Breast epithelium (tissue), 4 donors: ENCODE measurements at regions not wholly inside any gene's neighbourhood (a gene's known extent, or its start where the extent isn't known, plus 50 kb on each side); places are given as distances from the start of the nearest gene placed in this dataset.

Experiments used
- DNase-seq, 2 donors: peaks; one replicate each; pipeline ENCODE4 v3.0.0-alpha.2; 2019; ENCODE audit warnings: low spot score in 2 of 2
- H3K27ac ChIP-seq, 2 donors: fragments of 200-600 bp; sonication (generic) in 1 of 2; one replicate each; pipeline ENCODE4 v1.5.1; 2016 to 2019; ENCODE audit warnings: mild to moderate bottlenecking in 1 of 2
- H3K27me3 ChIP-seq, 2 donors: fragments of 200-600 bp; sonication (generic) in 1 of 2; one replicate each; pipeline versions ENCODE4 v1.5.1 to v1.6.0; 2017 to 2019; ENCODE audit warnings: control low read depth in 1 of 2, mild to moderate bottlenecking in 1 of 2
- H3K36me3 ChIP-seq: fragments of 200-600 bp; one replicate; pipeline ENCODE4 v1.5.1; 2019
- H3K4me1 ChIP-seq, 2 donors: fragments of 200-600 bp; sonication (generic); one replicate each; pipeline ENCODE4 v1.5.1; 2016 to 2019; ENCODE audit warnings: control low read depth in 1 of 2
- H3K4me3 ChIP-seq, 3 donors: fragments of 200-600 bp; sonication (generic); 1 replicate in 2 of 3; 2 replicates in 1 of 3; pipeline ENCODE4 v1.5.1; 2016 to 2019; ENCODE audit warnings: mild to moderate bottlenecking in 3 of 3, moderate library complexity in 2 of 3
- H3K9me3 ChIP-seq, 2 donors: fragments of 200-600 bp; sonication (generic) in 1 of 2; one replicate each; pipeline ENCODE4 v1.5.1; 2016 to 2019; ENCODE audit warnings: control low read depth in 1 of 2
- POLR2A ChIP-seq: fragments of 450-650 bp; IDR thresholded peaks from one replicate; pipeline ENCODE4 v1.6.1; 2016; ENCODE audit warnings: antibody characterized with exemption, mild to moderate bottlenecking, moderate library complexity
- POLR2AphosphoS5 ChIP-seq, 3 donors: sonication (generic); formaldehyde crosslinking; IDR thresholded peaks; one replicate each; pipeline ENCODE4 v1.6.1; 2017; ENCODE audit warnings: antibody characterized with exemption in 3 of 3
- intact Hi-C: fragments of 100-400 bp; cut with DNase I; formaldehyde crosslinking; loops from one replicate; pipeline ENCODE4 v1.15.1; 2023; ENCODE audit warnings: low total_unique reads
- TF ChIP-seq, protein P1 (sequence below), 3 donors: fragments of 450-650 bp; IDR thresholded peaks; one replicate each; pipeline ENCODE4 v1.5.1; 2016 to 2017; ENCODE audit warnings: antibody characterized with exemption in 3 of 3, mild to moderate bottlenecking in 3 of 3, moderate library complexity in 3 of 3

DNA sequence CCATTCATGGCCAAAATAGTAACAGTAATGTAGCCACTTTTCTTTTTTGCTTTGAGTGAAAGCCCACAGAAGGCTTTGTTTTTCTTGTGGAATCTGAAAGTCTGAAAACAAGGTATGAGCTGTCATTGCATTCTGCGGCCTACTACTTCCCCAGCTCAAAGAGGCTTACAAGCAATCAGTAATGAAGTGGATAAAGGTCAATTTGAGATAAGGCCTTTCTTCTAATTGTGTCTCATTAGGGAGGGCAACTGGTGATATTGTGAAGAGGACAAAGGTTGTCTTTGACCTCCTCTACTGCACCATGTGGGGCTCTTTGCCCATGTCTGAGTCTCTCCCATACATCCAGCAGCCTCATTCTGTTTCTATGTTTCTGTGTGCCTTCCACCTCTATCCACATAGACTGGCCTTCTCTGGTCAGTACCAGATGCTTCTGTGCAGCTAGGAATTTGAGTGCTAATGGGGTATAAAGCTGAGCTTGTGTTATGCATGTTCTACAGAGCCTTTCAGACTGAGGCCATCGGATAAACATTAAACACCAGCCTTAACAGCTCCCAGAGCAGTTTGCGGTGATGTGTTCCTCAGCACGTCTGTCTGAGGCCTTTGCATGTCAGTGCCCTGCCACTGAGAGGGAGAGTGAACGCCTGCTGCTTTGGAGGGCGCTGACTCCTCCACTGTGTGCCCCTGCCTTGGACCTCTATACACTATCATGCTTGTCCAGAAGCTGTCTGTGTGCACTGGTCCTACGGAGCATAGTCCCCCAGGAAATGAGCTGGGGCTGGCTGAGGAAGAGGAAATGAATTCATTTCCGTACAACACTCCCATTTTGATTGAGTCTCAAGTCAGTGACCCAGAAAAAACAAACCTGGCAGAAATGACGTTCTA lies 80.2 kb downstream of the SH2D1A start:
- H3K27me3 ChIP-seq = peaks cover 0 to 29% of the 10 kb centered on the region in 2 donors
- H3K4me1 ChIP-seq = no peaks in the 10 kb centered on the region
- no peak overlapping the region for H3K4me3 ChIP-seq
- H3K27ac ChIP-seq = no peak overlapping the region
- no peaks in the 10 kb centered on the region for H3K36me3 ChIP-seq
- H3K9me3 ChIP-seq = no peaks in the 10 kb centered on the region
- intact Hi-C loops = no loop called here
- TF ChIP-seq, protein P1, sequence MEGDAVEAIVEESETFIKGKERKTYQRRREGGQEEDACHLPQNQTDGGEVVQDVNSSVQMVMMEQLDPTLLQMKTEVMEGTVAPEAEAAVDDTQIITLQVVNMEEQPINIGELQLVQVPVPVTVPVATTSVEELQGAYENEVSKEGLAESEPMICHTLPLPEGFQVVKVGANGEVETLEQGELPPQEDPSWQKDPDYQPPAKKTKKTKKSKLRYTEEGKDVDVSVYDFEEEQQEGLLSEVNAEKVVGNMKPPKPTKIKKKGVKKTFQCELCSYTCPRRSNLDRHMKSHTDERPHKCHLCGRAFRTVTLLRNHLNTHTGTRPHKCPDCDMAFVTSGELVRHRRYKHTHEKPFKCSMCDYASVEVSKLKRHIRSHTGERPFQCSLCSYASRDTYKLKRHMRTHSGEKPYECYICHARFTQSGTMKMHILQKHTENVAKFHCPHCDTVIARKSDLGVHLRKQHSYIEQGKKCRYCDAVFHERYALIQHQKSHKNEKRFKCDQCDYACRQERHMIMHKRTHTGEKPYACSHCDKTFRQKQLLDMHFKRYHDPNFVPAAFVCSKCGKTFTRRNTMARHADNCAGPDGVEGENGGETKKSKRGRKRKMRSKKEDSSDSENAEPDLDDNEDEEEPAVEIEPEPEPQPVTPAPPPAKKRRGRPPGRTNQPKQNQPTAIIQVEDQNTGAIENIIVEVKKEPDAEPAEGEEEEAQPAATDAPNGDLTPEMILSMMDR (IDR thresholded peaks at IDR 0.05) = no peak
- no peak for TF ChIP-seq POLR2AphosphoS5 (IDR thresholded peaks at IDR 0.05)
- no peak for TF ChIP-seq POLR2A
- DNase-seq = no peak

DNA sequence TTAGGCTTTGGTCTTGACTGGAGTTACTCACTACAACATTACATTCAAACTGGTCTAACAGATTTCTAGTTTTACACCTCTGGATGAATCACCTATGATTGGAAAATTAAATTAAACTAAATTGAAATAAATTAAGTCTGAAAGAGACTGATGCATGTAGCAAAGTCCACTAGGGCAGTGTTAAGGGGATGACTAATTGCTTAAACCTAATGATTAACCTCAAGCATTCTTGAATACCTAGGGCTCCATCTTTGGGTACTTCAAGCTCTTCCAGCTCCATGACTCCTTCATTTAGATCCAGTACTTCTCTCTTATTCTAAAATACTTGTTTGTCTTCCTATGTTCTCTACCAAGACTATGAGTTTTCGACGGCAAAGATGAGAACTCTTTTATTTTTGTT lies 86.8 kb downstream of the SH2D1A start:
- no peaks in the 10 kb centered on the region for H3K36me3 ChIP-seq
- no peaks in the 10 kb centered on the region for H3K9me3 ChIP-seq
- peaks cover 0 to 18% of the 10 kb centered on the region in 2 donors for H3K27me3 ChIP-seq
- intact Hi-C loops = no loop called here
- H3K4me1 ChIP-seq = no peaks in the 10 kb centered on the region
- H3K27ac ChIP-seq = no peak overlapping the region
- no peak for DNase-seq
- no peak overlapping the region for H3K4me3 ChIP-seq
- no peak for TF ChIP-seq POLR2A
- TF ChIP-seq, protein P1 (IDR thresholded peaks at IDR 0.05) = no peak
- TF ChIP-seq POLR2AphosphoS5 (IDR thresholded peaks at IDR 0.05) = no peak

DNA sequence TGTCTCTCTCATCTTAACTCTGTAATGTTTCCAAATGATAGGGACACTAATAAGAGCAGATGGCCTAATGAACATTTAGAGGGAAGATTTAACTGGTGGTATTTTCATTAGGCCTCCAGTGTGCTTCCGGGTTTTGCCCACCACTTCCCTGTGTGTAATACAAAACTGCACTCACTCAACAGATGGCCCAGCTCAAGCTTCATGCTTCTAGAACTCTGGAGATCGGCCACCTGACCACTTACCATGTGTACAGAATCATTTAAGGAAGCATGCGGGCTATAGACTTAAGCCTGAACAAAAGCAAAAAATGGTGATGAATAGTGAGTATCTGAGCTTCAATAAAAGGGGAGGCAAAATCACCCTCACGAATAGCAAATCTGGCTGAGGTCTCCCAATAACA lies 89.3 kb downstream of the SH2D1A start:
- intact Hi-C loops = no loop called here
- TF ChIP-seq, protein P1 (IDR thresholded peaks at IDR 0.05) = no peak
- TF ChIP-seq POLR2AphosphoS5 (IDR thresholded peaks at IDR 0.05) = no peak
- no peak for TF ChIP-seq POLR2A
- Histone ChIP-seq H3K4me1 (no peaks in the 10 kb centered on the region), H3K27me3 (peaks cover 0 to 8% of the 10 kb centered on the region in 2 donors), H3K27ac (no peak overlapping the region), H3K36me3 (no peaks in the 10 kb centered on the region), H3K9me3 (no peaks in the 10 kb centered on the region), H3K4me3 (no peak overlapping the region)
- DNase-seq = no peak

DNA sequence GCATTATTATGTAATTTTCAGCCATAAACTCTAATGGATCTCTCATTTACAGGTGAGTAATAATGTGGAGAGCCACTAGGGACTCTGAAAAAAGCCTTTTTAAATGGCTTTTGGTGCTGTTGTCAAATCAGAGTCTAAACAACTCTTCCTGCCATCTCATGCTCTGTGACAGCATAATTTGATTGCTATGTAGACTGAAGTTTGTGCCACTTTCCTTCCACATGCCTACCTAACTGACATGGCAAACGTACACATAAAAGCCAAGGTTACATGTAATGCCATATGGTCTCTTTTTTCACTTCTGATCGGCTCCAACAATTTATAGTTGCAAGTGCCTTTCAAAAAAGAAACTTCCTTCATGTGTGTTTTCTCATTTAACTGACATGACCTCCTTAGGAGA lies 94.3 kb downstream of the SH2D1A start:
- no peak for DNase-seq
- Histone ChIP-seq H3K36me3 (no peaks in the 10 kb centered on the region), H3K9me3 (no peaks in the 10 kb centered on the region), H3K27me3 (peaks cover 0 to 8% of the 10 kb centered on the region in 2 donors), H3K27ac (no peak overlapping the region), H3K4me3 (no peak overlapping the region), H3K4me1 (no peaks in the 10 kb centered on the region)
- TF ChIP-seq, protein P1 (IDR thresholded peaks at IDR 0.05) = no peak
- no peak for TF ChIP-seq POLR2A
- no peak for TF ChIP-seq POLR2AphosphoS5 (IDR thresholded peaks at IDR 0.05)
- intact Hi-C loops = no loop called here

DNA sequence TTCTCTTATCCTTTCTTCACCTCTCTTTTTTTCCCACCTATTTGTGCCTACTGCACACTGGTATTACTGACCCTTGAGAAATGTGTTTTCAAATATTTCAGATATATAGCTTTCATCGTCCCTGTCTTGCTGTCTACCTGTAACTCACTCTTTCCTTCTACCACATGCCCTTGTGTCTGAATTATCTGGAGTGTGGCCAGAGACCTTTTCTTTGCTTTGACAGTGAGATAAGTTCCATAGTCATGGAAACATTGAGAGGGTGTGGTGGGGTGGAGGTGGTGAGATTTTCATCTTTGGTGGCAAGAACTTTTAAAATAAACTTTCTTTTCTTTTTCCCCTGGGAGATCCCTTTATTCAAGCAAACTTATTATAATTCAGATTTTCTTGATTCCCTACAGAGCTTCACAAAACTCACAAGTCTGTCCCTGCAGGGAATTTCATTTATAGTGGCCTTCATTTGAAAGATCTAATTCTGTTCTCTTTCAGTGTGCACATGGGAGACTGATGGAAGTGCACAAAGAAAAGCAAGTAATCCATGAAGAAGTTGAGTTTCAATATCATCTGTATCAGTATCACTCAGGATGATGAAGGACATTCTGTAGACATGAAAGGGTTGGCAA lies 95.7 kb downstream of the SH2D1A start:
- Histone ChIP-seq H3K27ac (no peak overlapping the region), H3K27me3 (peaks cover 0 to 11% of the 10 kb centered on the region in 2 donors), H3K4me3 (no peak overlapping the region), H3K4me1 (no peaks in the 10 kb centered on the region), H3K36me3 (no peaks in the 10 kb centered on the region), H3K9me3 (no peaks in the 10 kb centered on the region)
- intact Hi-C loops = no loop called here
- no peak for TF ChIP-seq POLR2AphosphoS5 (IDR thresholded peaks at IDR 0.05)
- no peak for TF ChIP-seq POLR2A
- TF ChIP-seq, protein P1 (IDR thresholded peaks at IDR 0.05) = no peak
- DNase-seq = no peak
